PC-9 (cell line): ENCODE measurements at regions not wholly inside any gene's neighbourhood (a gene's known extent, or its start where the extent isn't known, plus 50 kb on each side); places are given as distances from the start of the nearest gene placed in this dataset.
"Not testable (repeated sequence)": the region's sequence is repeated elsewhere in the genome, so short reads cannot be mapped to it uniquely, and the experiment has no call there.

Experiments used
- BruUV-seq: library from RNA; stranded (reverse); fragments of 400-500 nt; replicated peaks from 2 replicates; lab custom pipeline; 2021; lab: Mats Ljungman, UMichigan
- CTCF ChIA-PET: fragments of 300-600 bp; sonication (Branson Sonifier 250); formaldehyde crosslinking; loops from one replicate; lab custom pipeline; 2022; ENCODE audit warnings: antibody characterized with exemption; lab: Charles Lee
- POLR2A ChIA-PET: fragments of 300-600 bp; sonication (Branson Sonifier 250); formaldehyde crosslinking; loops from one replicate; lab custom pipeline; 2022; ENCODE audit warnings: antibody characterized with exemption; ENCODE audit not compliant: unreplicated experiment; lab: Charles Lee
- DNase-seq, 2 experiments: peaks; one replicate each; pipeline versions ENCODE4 v3.0.0 to v3.0.0-alpha.2; 2015 to 2022; ENCODE audit warnings: mixed read lengths in 1 of 2
- H2AFZ ChIP-seq: fragments of 200-600 bp; sonication (generic); 2 replicates; pipeline ENCODE4 v1.8.1; 2017; ENCODE audit warnings: antibody characterized with exemption
- H3F3A ChIP-seq: fragments of 200-600 bp; sonication (generic); 2 replicates; pipeline ENCODE4 v1.8.1; 2017; ENCODE audit warnings: antibody characterized with exemption, mild to moderate bottlenecking, low read depth; ENCODE audit not compliant: insufficient read depth
- H3K27ac ChIP-seq: fragments of 200-600 bp; sonication (generic); 2 replicates; pipeline ENCODE4 v1.6.1; 2016; ENCODE audit warnings: mixed run types
- H3K27me3 ChIP-seq: fragments of 200-600 bp; sonication (generic); 2 replicates; pipeline ENCODE4 v1.6.1; 2016; ENCODE audit warnings: low read depth, mixed run types; ENCODE audit not compliant: insufficient read depth
- H3K36me3 ChIP-seq: fragments of 200-600 bp; sonication (generic); 2 replicates; pipeline ENCODE4 v1.6.1; 2016; ENCODE audit warnings: low read depth, mixed run types
- H3K4me1 ChIP-seq: fragments of 200-600 bp; sonication (generic); replicated peaks from 2 replicates; pipeline ENCODE4 v1.6.1; 2016; ENCODE audit warnings: mixed run types; ENCODE audit not compliant: insufficient read depth
- H3K4me2 ChIP-seq: fragments of 200-600 bp; sonication (generic); 2 replicates; pipeline ENCODE4 v1.6.1; 2017; ENCODE audit warnings: mixed run types
- H3K4me3 ChIP-seq: fragments of 200-600 bp; sonication (generic); 2 replicates; pipeline ENCODE4 v1.6.1; 2016; ENCODE audit warnings: mixed run types
- H3K79me2 ChIP-seq: fragments of 200-600 bp; sonication (generic); 2 replicates; pipeline ENCODE4 v1.6.1; 2017; ENCODE audit warnings: low read depth, mixed run types
- H3K9me2 ChIP-seq: fragments of 200-600 bp; sonication (generic); 2 replicates; pipeline ENCODE4 v1.8.1; 2017; ENCODE audit warnings: mild to moderate bottlenecking; ENCODE audit not compliant: insufficient read depth
- H3K9me3 ChIP-seq: fragments of 200-600 bp; sonication (generic); 2 replicates; pipeline ENCODE4 v1.8.1; 2016; ENCODE audit warnings: low read depth; ENCODE audit not compliant: insufficient read depth
- H4K20me1 ChIP-seq: fragments of 200-600 bp; sonication (generic); 2 replicates; pipeline ENCODE4 v1.8.1; 2017; ENCODE audit not compliant: insufficient read depth
- CTCF ChIP-seq: fragments of 200-600 bp; sonication (generic); conservative IDR thresholded peaks from 2 replicates; pipeline ENCODE4 v1.6.1; 2017; ENCODE audit warnings: mixed run types, antibody characterized with exemption, mild to moderate bottlenecking, moderate library complexity
- EZH2 ChIP-seq: fragments of 200-600 bp; sonication (generic); IDR thresholded peaks from 2 replicates; pipeline ENCODE4 v1.8.0; 2017; ENCODE audit warnings: antibody characterized with exemption, low read depth
- intact Hi-C: fragments of 100-400 bp; cut with micrococcal nuclease; formaldehyde crosslinking; loops from one replicate; pipeline ENCODE4 v1.10.0; 2022; ENCODE audit not compliant: unreplicated experiment

DNA sequence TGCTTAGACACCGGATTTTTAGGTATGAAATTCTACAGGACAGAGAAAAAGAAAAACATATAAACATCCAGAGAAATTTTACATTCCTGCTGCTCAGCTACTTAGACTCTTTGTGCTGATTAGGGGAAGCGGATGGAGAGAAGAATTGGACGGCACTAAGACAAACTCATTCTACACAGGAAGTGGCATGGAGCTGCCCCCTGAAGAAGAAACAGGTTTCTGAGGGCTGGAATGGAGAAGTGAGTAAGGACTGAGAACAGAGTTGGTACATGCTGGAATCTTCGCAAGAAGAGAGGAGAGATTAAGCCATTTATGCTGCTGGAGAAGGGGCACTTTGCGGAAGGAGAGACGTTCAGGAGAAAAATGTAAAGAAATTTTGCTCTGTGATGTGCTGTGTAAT is 253.0 kb upstream of the ERBB4 start:
- POLR2A ChIA-PET = no interaction called here
- H3K79me2 ChIP-seq = no peaks in the 10 kb centered on the region
- H3K9me3 ChIP-seq = no peaks in the 10 kb centered on the region
- H4K20me1 ChIP-seq = no peaks in the 10 kb centered on the region
- H3F3A ChIP-seq = no peaks in the 10 kb centered on the region
- no peaks in the 10 kb centered on the region for H3K4me1 ChIP-seq
- DNase-seq = no peak
- no peak overlapping the region for H3K27ac ChIP-seq
- TF ChIP-seq EZH2 (no peak), CTCF (no peak)
- no peaks in the 10 kb centered on the region for H3K36me3 ChIP-seq
- no peaks in the 10 kb centered on the region for H3K9me2 ChIP-seq
- H3K27me3 ChIP-seq = no peaks in the 10 kb centered on the region
- CTCF ChIA-PET = no interaction called here
- no TSS peak for BruUV-seq
- H3K4me3 ChIP-seq = no peak overlapping the region
- no peak overlapping the region for H2AFZ ChIP-seq
- intact Hi-C loops = no loop called here
- no peak overlapping the region for H3K4me2 ChIP-seq

GRCh38 chr2:212786088-212786487 is 247.5 kb upstream of the ERBB4 start:
- H3K36me3 ChIP-seq, H3F3A ChIP-seq, H3K27me3 ChIP-seq, DNase-seq, H3K4me2 ChIP-seq, H3K9me2 ChIP-seq, CTCF ChIA-PET, H3K79me2 ChIP-seq, H3K9me3 ChIP-seq, H3K4me1 ChIP-seq, H4K20me1 ChIP-seq, H3K27ac ChIP-seq, H2AFZ ChIP-seq, BruUV-seq, POLR2A ChIA-PET, intact Hi-C loops, H3K4me3 ChIP-seq: not testable (repeated sequence)

DNA sequence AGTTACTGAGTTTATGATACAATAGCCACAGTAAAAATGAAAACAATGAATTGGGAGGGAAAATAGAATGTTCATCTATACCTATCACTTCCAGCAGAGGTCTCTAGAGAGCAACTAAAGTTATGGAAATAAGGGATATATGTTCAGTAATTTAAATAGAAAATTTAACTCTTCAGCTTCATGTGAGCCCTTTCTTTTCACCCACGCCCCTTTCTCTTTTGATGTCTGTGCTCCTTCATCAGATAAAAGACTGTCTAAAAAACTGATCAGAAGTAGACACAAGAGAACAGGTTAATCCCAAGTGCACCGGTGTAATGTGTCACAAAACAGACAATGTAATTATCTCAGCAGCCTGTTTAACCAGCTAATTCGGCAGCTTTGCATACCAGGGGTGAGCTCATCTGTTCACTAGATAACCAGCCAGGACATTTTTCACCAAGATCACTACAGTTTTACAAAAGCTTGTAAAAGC is 238.5 kb upstream of the ERBB4 start:
- intact Hi-C loops = loop anchor here (1.0 to 2.0 kb wide), 4 partner anchors 90 to 462 kb away; no protein-coding TSS in a partner anchor
- no peaks in the 10 kb centered on the region for H3K36me3 ChIP-seq
- H3K27ac ChIP-seq = no peak overlapping the region
- H3F3A ChIP-seq = no peaks in the 10 kb centered on the region
- no peaks in the 10 kb centered on the region; the same call in 1 of the 2 replicates for H3K4me1 ChIP-seq
- CTCF ChIA-PET = interaction anchor here (0.5 to 1.2 kb wide), 5 partner anchors 26 to 377 kb away, joined by 3 to 5 read pairs (median 3); no protein-coding TSS in a partner anchor
- no peaks in the 10 kb centered on the region for H3K9me3 ChIP-seq
- TF ChIP-seq CTCF (peak; percentile 73), EZH2 (no peak)
- no TSS peak for BruUV-seq
- H3K27me3 ChIP-seq = no peaks in the 10 kb centered on the region
- POLR2A ChIA-PET = no interaction called here
- H4K20me1 ChIP-seq = no peaks in the 10 kb centered on the region
- H2AFZ ChIP-seq = no peak overlapping the region
- no peaks in the 10 kb centered on the region for H3K9me2 ChIP-seq
- H3K79me2 ChIP-seq = no peaks in the 10 kb centered on the region
- no peak overlapping the region for H3K4me3 ChIP-seq
- DNase-seq = peak; percentile 15 to 52
- peak overlapping the region; percentile 50; the same call in 1 of the 2 replicates for H3K4me2 ChIP-seq

- intact Hi-C loops = no loop called here
- CTCF ChIA-PET = no interaction called here
- no peak for DNase-seq
- POLR2A ChIA-PET = no interaction called here
- Histone ChIP-seq H3K79me2 (no peaks in the 10 kb centered on the region), H3K9me2 (no peaks in the 10 kb centered on the region), H3F3A (no peaks in the 10 kb centered on the region), H3K27me3 (no peaks in the 10 kb centered on the region), H3K4me1 (no peaks in the 10 kb centered on the region; the same call in 1 of the 2 replicates), H3K4me2 (no peak overlapping the region), H3K9me3 (no peaks in the 10 kb centered on the region), H3K4me3 (no peak overlapping the region), H2AFZ (no peak overlapping the region), H3K27ac (no peak overlapping the region), H4K20me1 (no peaks in the 10 kb centered on the region), H3K36me3 (no peaks in the 10 kb centered on the region)
- TF ChIP-seq CTCF (no peak), EZH2 (no peak)
- no TSS peak for BruUV-seq
Observed at GRCh38 chr2:212773808-212774339, 235.3 kb upstream of the ERBB4 start.
